B cell (primary cell): ENCODE measurements at regions not wholly inside any gene's neighbourhood (a gene's known extent, or its start where the extent isn't known, plus 50 kb on each side); places are given as distances from the start of the nearest gene placed in this dataset.

Experiments
- ATAC-seq: fragments of 200-7000 bp; cut with Tn5 transposase; one replicate; pipeline ENCODE4 v1.10.0; 2021; ENCODE audit warnings: low read depth, mild to moderate bottlenecking, moderate number of reproducible peaks, moderate library complexity
- CTCF ChIA-PET: fragments of 350-600 bp; sonication (Branson Sonifier 250); formaldehyde crosslinking; loops from one replicate; lab custom pipeline; 2021; ENCODE audit warnings: antibody characterized with exemption, inconsistent platforms; lab: Charles Lee
- POLR2A ChIA-PET: fragments of 350-600 bp; sonication (Branson Sonifier 250); formaldehyde crosslinking; loops from one replicate; lab custom pipeline; 2021; ENCODE audit warnings: antibody characterized with exemption; lab: Charles Lee
- DNase-seq: peaks from one replicate; pipeline ENCODE4 v3.0.0; 2013
- H2AFZ ChIP-seq: 2 replicates; pipeline ENCODE4 v1.6.1; 2012; ENCODE audit warnings: mild to moderate bottlenecking, low read depth, low read length; ENCODE audit not compliant: insufficient read depth, poor library complexity, severe bottlenecking
- H3K27ac ChIP-seq, 2 donors: 1 replicate in 1 of 2; 2 replicates in 1 of 2; pipeline ENCODE4 v1.5.1; 2012 to 2013; ENCODE audit warnings: low read length in 2 of 2, mild to moderate bottlenecking in 2 of 2, moderate library complexity in 1 of 2
- H3K27me3 ChIP-seq, 4 experiments: fragments of 200-600 bp in 1 of 4; sonication (generic) in 1 of 4; replicated peaks in 1 of 4; 1 replicate in 2 of 4; 2 replicates in 2 of 4; pipeline versions ENCODE4 v1.6.1 to v1.7.0; 2013 to 2016; ENCODE audit warnings: low read length in 3 of 4, mild to moderate bottlenecking in 2 of 4, mixed read lengths in 1 of 4, moderate library complexity in 1 of 4; ENCODE audit not compliant: insufficient read depth in 4 of 4, control insufficient read depth in 3 of 4; ENCODE audit errors: control extremely low read depth in 1 of 4
- H3K36me3 ChIP-seq, 2 experiments: replicated peaks in 1 of 2; 1 replicate in 1 of 2; 2 replicates in 1 of 2; pipeline versions ENCODE4 v1.6.1 to v1.7.1; 2013; ENCODE audit warnings: low read length in 1 of 2; ENCODE audit not compliant: insufficient read depth in 2 of 2, control insufficient read depth in 1 of 2; ENCODE audit errors: control extremely low read depth in 1 of 2, extremely low read depth in 1 of 2
- H3K4me1 ChIP-seq, 2 donors: fragments of 200-600 bp in 1 of 2; sonication (generic) in 1 of 2; 1 replicate in 1 of 2; 2 replicates in 1 of 2; pipeline versions ENCODE4 v1.5.1 to v1.6.1; 2013 to 2017; ENCODE audit warnings: low read length in 2 of 2; ENCODE audit not compliant: control insufficient read depth in 2 of 2, insufficient read depth in 2 of 2
- H3K4me2 ChIP-seq: replicated peaks from 2 replicates; pipeline ENCODE3; 2012; ENCODE audit warnings: mild to moderate bottlenecking, low read depth, low read length; ENCODE audit not compliant: poor library complexity, severe bottlenecking
- H3K4me3 ChIP-seq, 5 experiments: fragments of 200-600 bp in 1 of 5; sonication (generic) in 1 of 5; 1 replicate in 3 of 5; 2 replicates in 2 of 5; pipeline versions ENCODE4 v1.5.1 to v1.7.0; 2011 to 2016; ENCODE audit warnings: low read length in 4 of 5, mild to moderate bottlenecking in 4 of 5, low read depth in 2 of 5, control low read depth in 1 of 5, moderate library complexity in 1 of 5; ENCODE audit not compliant: insufficient read depth in 1 of 5; ENCODE audit errors: control extremely low read depth in 1 of 5, extremely low read depth in 1 of 5
- H3K79me2 ChIP-seq: fragments of 200-600 bp; sonication (generic); one replicate; pipeline ENCODE4 v1.6.0; 2016; ENCODE audit warnings: low read length; ENCODE audit not compliant: control insufficient read depth, insufficient read depth
- H3K9ac ChIP-seq: fragments of 200-600 bp; sonication (generic); 2 replicates; pipeline ENCODE4 v1.6.1; 2017; ENCODE audit warnings: mild to moderate bottlenecking, low read length, moderate library complexity
- H3K9me3 ChIP-seq, 3 donors: one replicate each; pipeline versions ENCODE4 v1.6.1 to v1.7.1; 2013; ENCODE audit warnings: low read length in 2 of 3; ENCODE audit not compliant: control insufficient read depth in 2 of 3, insufficient read depth in 1 of 3; ENCODE audit errors: control extremely low read depth in 1 of 3
- H4K20me1 ChIP-seq: 2 replicates; pipeline ENCODE4 v1.6.0; 2012; ENCODE audit warnings: mild to moderate bottlenecking, low read length; ENCODE audit not compliant: insufficient read depth, control insufficient read depth, poor library complexity, severe bottlenecking
- H3K27ac Mint-ChIP-seq: one replicate; pipeline ENCODE4 v1.8.0; 2021; ENCODE audit warnings: mixed read lengths
- H3K27me3 Mint-ChIP-seq: one replicate; pipeline ENCODE4 v1.8.0; 2021; ENCODE audit warnings: mixed read lengths
- H3K4me1 Mint-ChIP-seq: one replicate; pipeline ENCODE4 v1.8.0; 2021; ENCODE audit warnings: mixed read lengths
- H3K4me3 Mint-ChIP-seq: one replicate; pipeline ENCODE4 v1.8.0; 2021; ENCODE audit warnings: mixed read lengths
- H3K9me3 Mint-ChIP-seq: one replicate; pipeline ENCODE4 v1.8.0; 2022; ENCODE audit warnings: mixed read lengths; ENCODE audit not compliant: insufficient read depth
- EZH2 ChIP-seq: IDR thresholded peaks from 2 replicates; pipeline ENCODE4 v1.6.1; 2012; ENCODE audit warnings: borderline replicate concordance, low read depth, mild to moderate bottlenecking, moderate library complexity, low read length; ENCODE audit not compliant: insufficient read depth, poor library complexity, severe bottlenecking
- WGBS: methylation state at CpG from one replicate; pipeline ENCODE4 v1.1.5; 2013; ENCODE audit warnings: missing lambda C conversion rate; ENCODE audit not compliant: insufficient coverage; 5-methylcytosine and 5-hydroxymethylcytosine counted together
- intact Hi-C: fragments of 100-400 bp; cut with micrococcal nuclease; formaldehyde crosslinking; loops from one replicate; pipeline ENCODE4 v1.10.0; 2022
- TF ChIP-seq, protein P1 (sequence below): fragments of 200-600 bp; IDR thresholded peaks from one replicate; pipeline ENCODE4 v1.8.0; 2022; ENCODE audit warnings: antibody characterized with exemption, mild to moderate bottlenecking

DNA sequence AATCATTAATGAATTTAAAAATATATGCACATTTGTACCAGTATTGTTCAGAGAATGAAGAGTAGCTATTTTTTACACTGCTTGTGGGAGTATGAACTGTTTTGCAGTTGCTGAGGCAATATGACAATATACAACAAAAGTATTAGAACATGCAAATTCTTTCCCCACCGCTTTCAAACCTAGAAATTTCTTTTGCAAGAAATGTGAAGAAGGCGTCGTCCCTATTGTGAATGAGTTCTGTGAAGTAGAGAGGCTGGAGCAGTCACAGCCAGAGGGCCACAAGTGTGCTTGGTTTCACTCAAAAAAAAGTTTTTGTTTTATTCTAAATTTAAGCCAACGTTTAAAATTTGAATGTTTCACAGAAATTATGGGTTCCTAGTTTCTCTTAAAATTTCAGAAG is 184.9 kb downstream of the ALG10B start:
- H3K4me3 Mint-ChIP-seq = no peak overlapping the region
- Histone ChIP-seq H3K4me1 (no peaks in the 10 kb centered on the region), H3K4me2 (no peak overlapping the region), H4K20me1 (no peaks in the 10 kb centered on the region), H3K36me3 (no peaks in the 10 kb centered on the region), H3K9me3 (peaks cover 0 to 2% (median 2%) of the 10 kb centered on the region in 3 donors), H3K27ac (no peak overlapping the region), H3K9ac (no peak overlapping the region), H3K27me3 (no peaks in the 10 kb centered on the region), H2AFZ (no peak overlapping the region), H3K79me2 (no peaks in the 10 kb centered on the region), H3K4me3 (no peak overlapping the region)
- WGBS = 60% methylated on average over 1 of the region's 4 CpGs
- DNase-seq (no peak), ATAC-seq (no peak)
- no peaks in the 10 kb centered on the region for H3K4me1 Mint-ChIP-seq
- peaks cover 17% of the 10 kb centered on the region for H3K9me3 Mint-ChIP-seq
- ChIA-PET CTCF (no interaction called here), POLR2A (no interaction called here)
- intact Hi-C loops = no loop called here
- no peak overlapping the region for H3K27ac Mint-ChIP-seq
- TF ChIP-seq, protein P1, sequence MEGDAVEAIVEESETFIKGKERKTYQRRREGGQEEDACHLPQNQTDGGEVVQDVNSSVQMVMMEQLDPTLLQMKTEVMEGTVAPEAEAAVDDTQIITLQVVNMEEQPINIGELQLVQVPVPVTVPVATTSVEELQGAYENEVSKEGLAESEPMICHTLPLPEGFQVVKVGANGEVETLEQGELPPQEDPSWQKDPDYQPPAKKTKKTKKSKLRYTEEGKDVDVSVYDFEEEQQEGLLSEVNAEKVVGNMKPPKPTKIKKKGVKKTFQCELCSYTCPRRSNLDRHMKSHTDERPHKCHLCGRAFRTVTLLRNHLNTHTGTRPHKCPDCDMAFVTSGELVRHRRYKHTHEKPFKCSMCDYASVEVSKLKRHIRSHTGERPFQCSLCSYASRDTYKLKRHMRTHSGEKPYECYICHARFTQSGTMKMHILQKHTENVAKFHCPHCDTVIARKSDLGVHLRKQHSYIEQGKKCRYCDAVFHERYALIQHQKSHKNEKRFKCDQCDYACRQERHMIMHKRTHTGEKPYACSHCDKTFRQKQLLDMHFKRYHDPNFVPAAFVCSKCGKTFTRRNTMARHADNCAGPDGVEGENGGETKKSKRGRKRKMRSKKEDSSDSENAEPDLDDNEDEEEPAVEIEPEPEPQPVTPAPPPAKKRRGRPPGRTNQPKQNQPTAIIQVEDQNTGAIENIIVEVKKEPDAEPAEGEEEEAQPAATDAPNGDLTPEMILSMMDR = no peak
- no peak for TF ChIP-seq EZH2
- H3K27me3 Mint-ChIP-seq = no peaks in the 10 kb centered on the region

DNA sequence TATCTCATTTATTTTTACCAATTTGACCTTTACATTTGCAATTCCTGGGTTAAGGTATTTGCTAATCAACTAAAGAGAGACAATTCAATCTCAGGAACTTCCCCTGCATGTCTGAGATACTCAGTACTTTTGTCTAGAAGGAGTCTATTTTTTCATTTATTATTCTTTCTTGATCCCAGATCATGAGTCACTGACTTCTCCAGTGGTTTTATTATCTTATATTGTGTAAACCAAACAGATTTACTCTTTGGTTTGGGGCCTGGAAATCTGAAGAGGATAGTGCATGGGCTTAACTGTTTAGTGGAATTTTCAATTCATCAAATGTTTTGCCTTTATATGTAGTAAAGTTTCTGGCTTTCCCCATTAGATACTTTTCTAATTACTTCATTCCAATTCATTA is 185.4 kb downstream of the ALG10B start:
- no peaks in the 10 kb centered on the region for H3K36me3 ChIP-seq
- H2AFZ ChIP-seq = no peak overlapping the region

More for the DNA sequence above, 185.4 kb downstream of the ALG10B start:
- ATAC-seq (no peak), DNase-seq (no peak)
- Histone ChIP-seq H3K4me1 (no peaks in the 10 kb centered on the region), H3K9ac (no peak overlapping the region), H4K20me1 (no peaks in the 10 kb centered on the region), H3K9me3 (peaks cover 0 to 2% (median 2%) of the 10 kb centered on the region in 3 donors), H3K27ac (no peak overlapping the region), H3K27me3 (no peaks in the 10 kb centered on the region), H3K4me2 (no peak overlapping the region), H3K4me3 (no peak overlapping the region), H3K79me2 (no peaks in the 10 kb centered on the region)
- CTCF ChIA-PET = interaction anchor here (0.6 kb wide), 1 partner anchor 32 kb away, joined by 4 read pairs; no protein-coding TSS in a partner anchor
- Mint-ChIP-seq H3K27me3 (no peaks in the 10 kb centered on the region), H3K4me1 (no peaks in the 10 kb centered on the region), H3K4me3 (no peak overlapping the region), H3K9me3 (peaks cover 17% of the 10 kb centered on the region), H3K27ac (no peak overlapping the region)
- POLR2A ChIA-PET = no interaction called here
- no peak for TF ChIP-seq EZH2
- TF ChIP-seq, protein P1 = no peak
- intact Hi-C loops = no loop called here
